ENCODE measurements at regions not wholly inside any gene's neighbourhood (a gene's known extent, or its start where the extent isn't known, plus 50 kb on each side); places are given as distances from the start of the nearest gene placed in this dataset.

GRCh38 chr3:30488070-30488756, 118.2 kb upstream of the TGFBR2 start:
- Histone ChIP-seq H3K18ac (ENCODE audit: low read depth, low read length) (no peak overlapping the region), H2BK20ac (ENCODE audit: low read depth, low read length) (no peak overlapping the region), H3K79me1 (ENCODE audit: low read depth in 1 of 2, low read length in 2 of 2) (no peaks in the 10 kb centered on the region), H2BK5ac (ENCODE audit: low read depth, low read length, poor library complexity, severe bottlenecking) (no peak overlapping the region), H3K9me3 (ENCODE audit: control insufficient read depth, insufficient read depth, low read length) (no peaks in the 10 kb centered on the region), H3K56ac (ENCODE audit: extremely low read depth, insufficient read depth, low read length) (no peak overlapping the region), H3K4me3 (ENCODE audit: insufficient read depth, low read depth, low read length) (no peak overlapping the region), H2AK5ac (ENCODE audit: low read depth, low read length) (no peak overlapping the region), H3K27ac (ENCODE audit: insufficient read depth, low read length) (no peak overlapping the region), H4K91ac (ENCODE audit: insufficient read depth, low read depth, low read length) (no peak overlapping the region), H3K9me1 (ENCODE audit: insufficient read depth, low read length) (no peaks in the 10 kb centered on the region), H2AK9ac (replicated peaks; ENCODE audit: low read depth, low read length, poor library complexity) (no peak overlapping the region), H3K14ac (replicated peaks; ENCODE audit: low read depth, low read length) (no peak overlapping the region), H4K8ac (ENCODE audit: low read depth in 2 of 2, low read length in 2 of 2) (no peak overlapping the region), H3K36me3 (ENCODE audit: control insufficient read depth, insufficient read depth, low read length) (no peaks in the 10 kb centered on the region), H4K20me1 (ENCODE audit: insufficient read depth, low read length) (no peaks in the 10 kb centered on the region), H4K5ac (ENCODE audit: low read depth, low read length) (no peak overlapping the region), H2AFZ (replicated peaks; ENCODE audit: low read length, poor library complexity) (no peak overlapping the region), H2BK15ac (ENCODE audit: low read depth, low read length) (no peak overlapping the region), H3K9ac (ENCODE audit: low read depth, low read length) (no peak overlapping the region), H2BK120ac (ENCODE audit: low read depth, low read length) (no peak overlapping the region), H3K4me2 (ENCODE audit: low read depth, low read length) (no peak overlapping the region), H3K23ac (ENCODE audit: low read depth, low read length) (no peak overlapping the region), H3K4ac (ENCODE audit: low read depth, low read length) (no peak overlapping the region), H3K27me3 (ENCODE audit: control insufficient read depth, insufficient read depth, low read length) (no peaks in the 10 kb centered on the region), H3K4me1 (ENCODE audit: control insufficient read depth, insufficient read depth, low read length) (peaks cover 5% of the 10 kb centered on the region)
- WGBS, 2 experiments (ENCODE audit: extremely low coverage in 2 of 2, insufficient read length in 1 of 2): no CpG with 5 or more reads among the region's 4 CpGs
- in situ Hi-C loops (cut with MboI; ENCODE audit: low sequenced_read_pairs) (no loop called here), intact Hi-C loops (cut with micrococcal nuclease) (no loop called here), dilution Hi-C loops (cut with HindIII; ENCODE audit: low sequenced_read_pairs, unreplicated experiment) (no loop called here)
- DNase-seq (no peak), ATAC-seq (ENCODE audit: low read depth) (no peak)
- TF ChIP-seq RAD21 (IDR thresholded peaks at IDR 0.05; ENCODE audit: low read length) (no peak), CHD1 (IDR thresholded peaks at IDR 0.05; ENCODE audit: low read depth, low read length) (no peak), MAZ (IDR thresholded peaks at IDR 0.05; ENCODE audit: borderline replicate concordance, low read depth, low read length) (no peak), FOS (IDR thresholded peaks at IDR 0.05; ENCODE audit: low read depth, low read length) (no peak)
- BruUV-seq (replicated peaks): no TSS peak
- ChIA-PET CTCF (no interaction called here), POLR2A (ENCODE audit: unreplicated experiment) (no interaction called here)

Measured in IMR-90 (cell line).